ENCODE measurements at regions not wholly inside any gene's neighbourhood (a gene's known extent, or its start where the extent isn't known, plus 50 kb on each side); places are given as distances from the start of the nearest gene placed in this dataset. TPM values are rescaled to one million over a fixed set of nuclear protein-coding genes. Genes with fewer than 3 reads are reported as not detected.

Small RNAs in the stretch of these regions (small RNA-seq; reads per million reads assigned to genes)
- not detected for gene RNA5SP430

Measured in hepatocyte (in vitro differentiated cells).